Right lobe of liver (tissue), 4 donors: ENCODE measurements at regions not wholly inside any gene's neighbourhood (a gene's known extent, or its start where the extent isn't known, plus 50 kb on each side); places are given as distances from the start of the nearest gene placed in this dataset.

Source experiments
- POLR2A ChIP-seq: fragments of 450-650 bp; IDR thresholded peaks from one replicate; pipeline ENCODE4 v1.6.1; 2017; ENCODE audit warnings: antibody characterized with exemption, mild to moderate bottlenecking
- TF ChIP-seq, protein P1 (sequence below), 4 donors: fragments of 200-600 bp in 3 of 4; fragments of 450-650 bp in 1 of 4; IDR thresholded peaks; one replicate each; pipeline versions ENCODE4 v1.5.1 to v1.8.0; 2016 to 2022; ENCODE audit warnings: antibody characterized with exemption in 4 of 4, mild to moderate bottlenecking in 2 of 4
- donor health status: DM: no; HTN: no; CAD: no.
- donor health status: DM: no; HTN: no; CAD: no.
- donor health status: DM: no; HTN: yes; CAD: no.

DNA sequence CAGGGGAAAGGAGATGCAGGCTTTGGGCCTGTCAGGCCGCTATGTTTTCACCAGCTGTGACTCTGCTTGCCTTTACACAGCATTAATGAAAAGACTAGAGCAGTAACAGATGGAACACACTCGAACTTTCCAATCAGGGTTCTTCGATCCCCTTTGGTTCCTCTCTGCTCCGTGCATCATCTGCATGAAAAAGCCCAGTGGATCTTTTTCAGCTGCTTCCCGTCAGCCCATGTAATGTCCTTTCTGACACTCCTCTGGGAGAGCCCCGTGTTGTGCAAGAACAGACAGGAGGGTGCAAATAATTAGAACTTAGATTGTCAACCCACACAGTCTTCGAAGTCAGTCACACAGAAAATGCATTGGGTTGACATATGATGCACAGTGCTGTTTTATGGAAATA, 448.9 kb upstream of the ZNF462 start:
- TF ChIP-seq, protein P1, sequence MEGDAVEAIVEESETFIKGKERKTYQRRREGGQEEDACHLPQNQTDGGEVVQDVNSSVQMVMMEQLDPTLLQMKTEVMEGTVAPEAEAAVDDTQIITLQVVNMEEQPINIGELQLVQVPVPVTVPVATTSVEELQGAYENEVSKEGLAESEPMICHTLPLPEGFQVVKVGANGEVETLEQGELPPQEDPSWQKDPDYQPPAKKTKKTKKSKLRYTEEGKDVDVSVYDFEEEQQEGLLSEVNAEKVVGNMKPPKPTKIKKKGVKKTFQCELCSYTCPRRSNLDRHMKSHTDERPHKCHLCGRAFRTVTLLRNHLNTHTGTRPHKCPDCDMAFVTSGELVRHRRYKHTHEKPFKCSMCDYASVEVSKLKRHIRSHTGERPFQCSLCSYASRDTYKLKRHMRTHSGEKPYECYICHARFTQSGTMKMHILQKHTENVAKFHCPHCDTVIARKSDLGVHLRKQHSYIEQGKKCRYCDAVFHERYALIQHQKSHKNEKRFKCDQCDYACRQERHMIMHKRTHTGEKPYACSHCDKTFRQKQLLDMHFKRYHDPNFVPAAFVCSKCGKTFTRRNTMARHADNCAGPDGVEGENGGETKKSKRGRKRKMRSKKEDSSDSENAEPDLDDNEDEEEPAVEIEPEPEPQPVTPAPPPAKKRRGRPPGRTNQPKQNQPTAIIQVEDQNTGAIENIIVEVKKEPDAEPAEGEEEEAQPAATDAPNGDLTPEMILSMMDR (IDR thresholded peaks at IDR 0.05) = no peak
- no peak for TF ChIP-seq POLR2A
